Glutamatergic neuron (in vitro differentiated cells): ENCODE measurements at regions not wholly inside any gene's neighbourhood (a gene's known extent, or its start where the extent isn't known, plus 50 kb on each side); places are given as distances from the start of the nearest gene placed in this dataset.
"Not testable (repeated sequence)": the region's sequence is repeated elsewhere in the genome, so short reads cannot be mapped to it uniquely, and the experiment has no call there.

Experiments
- DNase-seq: peaks from one replicate; pipeline ENCODE4 v3.0.0; 2022
- H3K27ac Mint-ChIP-seq: one replicate; pipeline ENCODE4 v1.8.0; 2020; ENCODE audit warnings: mild to moderate bottlenecking, mixed read lengths, inconsistent platforms; ENCODE audit not compliant: unreplicated experiment
- H3K27me3 Mint-ChIP-seq: one replicate; pipeline ENCODE4 v1.8.0; 2020; ENCODE audit warnings: mild to moderate bottlenecking, moderate library complexity, mixed read lengths, inconsistent platforms; ENCODE audit not compliant: unreplicated experiment
- H3K36me3 Mint-ChIP-seq: one replicate; pipeline ENCODE4 v1.8.0; 2020; ENCODE audit warnings: mild to moderate bottlenecking, mixed read lengths, inconsistent platforms; ENCODE audit not compliant: unreplicated experiment
- H3K4me1 Mint-ChIP-seq: one replicate; pipeline ENCODE4 v1.8.0; 2020; ENCODE audit warnings: mild to moderate bottlenecking, low read depth, mixed read lengths, inconsistent platforms; ENCODE audit not compliant: unreplicated experiment
- H3K4me3 Mint-ChIP-seq: one replicate; pipeline ENCODE4 v1.8.0; 2020; ENCODE audit warnings: mild to moderate bottlenecking, mixed read lengths, inconsistent platforms; ENCODE audit not compliant: unreplicated experiment
- H3K9me3 Mint-ChIP-seq: one replicate; pipeline ENCODE4 v1.8.0; 2020; ENCODE audit warnings: mild to moderate bottlenecking, moderate library complexity, mixed read lengths, inconsistent platforms; ENCODE audit not compliant: unreplicated experiment
- TF ChIP-seq, protein P1 (sequence below): fragments of 200-600 bp; sonication (generic); IDR thresholded peaks from one replicate; pipeline ENCODE4 v1.5.0; 2021; ENCODE audit not compliant: partially characterized antibody, unreplicated experiment

DNA sequence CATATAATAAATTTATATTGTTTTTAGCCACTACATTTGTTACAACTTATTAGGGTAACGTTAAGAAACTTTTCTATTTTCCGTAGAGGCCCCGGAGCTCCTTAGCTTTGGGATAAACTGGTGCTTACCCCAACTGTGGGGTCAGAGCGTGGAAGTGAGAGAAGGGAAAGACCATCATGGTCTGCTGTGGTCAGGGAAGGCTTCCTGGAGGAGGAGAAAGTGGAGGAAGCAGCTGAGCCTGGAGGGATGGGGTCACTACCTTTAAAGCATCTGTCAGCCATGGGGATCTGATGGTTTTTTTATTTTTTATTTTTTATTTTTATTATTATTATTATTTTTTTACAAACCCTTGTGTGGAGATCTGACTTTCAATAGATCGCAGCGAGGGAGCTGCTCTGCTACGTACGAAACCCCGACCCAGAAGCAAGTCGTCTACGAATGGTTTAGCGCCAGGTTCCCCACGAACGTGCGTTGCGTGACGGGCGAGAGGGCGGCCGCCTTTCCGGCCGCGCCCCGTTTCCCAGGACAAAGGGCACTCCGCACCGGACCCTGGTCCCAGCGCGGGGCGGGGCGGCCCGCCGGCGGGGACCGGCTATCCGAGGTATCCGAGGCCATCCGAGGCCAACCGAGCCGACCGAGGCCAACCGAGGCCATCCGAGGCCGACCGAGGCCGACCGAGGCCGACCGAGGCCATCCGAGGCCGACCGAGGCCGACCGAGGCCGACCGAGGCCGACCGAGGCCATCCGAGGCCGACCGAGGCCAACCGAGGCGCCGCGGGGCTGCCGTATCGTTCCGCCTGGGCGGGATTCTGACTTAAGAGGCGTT, 1101.2 kb upstream of the TMEM132C start:
- H3K27ac Mint-ChIP-seq: peak overlapping the region; percentile 75
- DNase-seq: peak; percentile 82
- peak overlapping the region; percentile 79 for H3K4me3 Mint-ChIP-seq

DNA sequence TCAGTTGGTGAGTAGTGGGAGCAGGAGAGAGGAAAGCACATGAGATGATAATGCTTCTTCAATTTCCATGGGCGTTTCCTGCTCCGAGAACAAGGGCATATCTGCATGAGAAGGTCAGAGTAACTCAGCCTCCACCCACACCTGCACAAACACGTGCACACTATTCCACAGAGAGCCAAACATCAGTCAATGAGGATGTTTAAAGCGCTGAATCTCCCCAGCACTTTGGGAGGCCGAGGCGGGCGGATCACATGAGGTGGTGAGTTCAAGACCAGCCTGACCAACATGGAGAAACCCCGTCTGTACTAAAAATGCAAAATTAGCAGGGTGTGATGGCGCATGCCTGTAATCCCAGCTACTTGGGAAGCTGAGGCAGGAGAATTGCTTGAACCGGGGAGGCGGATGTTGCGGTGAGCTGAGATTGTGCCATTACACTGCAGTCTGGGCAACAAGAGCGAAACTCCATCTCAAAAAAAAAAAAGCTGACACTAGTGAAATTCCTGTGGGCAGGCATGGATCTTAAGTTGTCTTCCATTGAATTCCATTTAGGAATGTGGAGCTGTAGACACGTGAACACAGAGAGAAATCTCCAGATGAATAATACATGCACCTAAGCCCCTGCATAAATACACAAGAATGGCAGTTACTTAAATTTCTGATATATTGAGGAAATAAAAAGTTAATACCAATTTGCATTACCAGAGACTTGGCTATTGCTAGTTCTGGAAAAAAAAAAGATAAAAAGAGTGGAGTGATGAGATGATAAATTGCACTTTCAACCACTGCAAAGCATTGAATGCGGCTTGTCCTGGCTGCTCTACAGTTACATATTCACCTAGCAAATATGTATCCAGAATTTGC, 1097.4 kb upstream of the TMEM132C start:
- H3K27me3 Mint-ChIP-seq: peaks cover 3% of the 10 kb centered on the region
- peaks cover 9% of the 10 kb centered on the region for H3K36me3 Mint-ChIP-seq
- H3K4me3 Mint-ChIP-seq: no peak overlapping the region
- TF ChIP-seq, protein P1, sequence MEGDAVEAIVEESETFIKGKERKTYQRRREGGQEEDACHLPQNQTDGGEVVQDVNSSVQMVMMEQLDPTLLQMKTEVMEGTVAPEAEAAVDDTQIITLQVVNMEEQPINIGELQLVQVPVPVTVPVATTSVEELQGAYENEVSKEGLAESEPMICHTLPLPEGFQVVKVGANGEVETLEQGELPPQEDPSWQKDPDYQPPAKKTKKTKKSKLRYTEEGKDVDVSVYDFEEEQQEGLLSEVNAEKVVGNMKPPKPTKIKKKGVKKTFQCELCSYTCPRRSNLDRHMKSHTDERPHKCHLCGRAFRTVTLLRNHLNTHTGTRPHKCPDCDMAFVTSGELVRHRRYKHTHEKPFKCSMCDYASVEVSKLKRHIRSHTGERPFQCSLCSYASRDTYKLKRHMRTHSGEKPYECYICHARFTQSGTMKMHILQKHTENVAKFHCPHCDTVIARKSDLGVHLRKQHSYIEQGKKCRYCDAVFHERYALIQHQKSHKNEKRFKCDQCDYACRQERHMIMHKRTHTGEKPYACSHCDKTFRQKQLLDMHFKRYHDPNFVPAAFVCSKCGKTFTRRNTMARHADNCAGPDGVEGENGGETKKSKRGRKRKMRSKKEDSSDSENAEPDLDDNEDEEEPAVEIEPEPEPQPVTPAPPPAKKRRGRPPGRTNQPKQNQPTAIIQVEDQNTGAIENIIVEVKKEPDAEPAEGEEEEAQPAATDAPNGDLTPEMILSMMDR: no peak
- H3K27ac Mint-ChIP-seq: no peak overlapping the region
- H3K4me1 Mint-ChIP-seq: no peaks in the 10 kb centered on the region
- no peak for DNase-seq
- peaks cover 13% of the 10 kb centered on the region for H3K9me3 Mint-ChIP-seq

More for the DNA sequence above, 1101.2 kb upstream of the TMEM132C start:
- H3K27me3 Mint-ChIP-seq: peaks cover 3% of the 10 kb centered on the region
- no peaks in the 10 kb centered on the region for H3K4me1 Mint-ChIP-seq
- peaks cover 3% of the 10 kb centered on the region for H3K9me3 Mint-ChIP-seq
- peaks cover 3% of the 10 kb centered on the region for H3K36me3 Mint-ChIP-seq
- TF ChIP-seq, protein P1: no peak

DNA sequence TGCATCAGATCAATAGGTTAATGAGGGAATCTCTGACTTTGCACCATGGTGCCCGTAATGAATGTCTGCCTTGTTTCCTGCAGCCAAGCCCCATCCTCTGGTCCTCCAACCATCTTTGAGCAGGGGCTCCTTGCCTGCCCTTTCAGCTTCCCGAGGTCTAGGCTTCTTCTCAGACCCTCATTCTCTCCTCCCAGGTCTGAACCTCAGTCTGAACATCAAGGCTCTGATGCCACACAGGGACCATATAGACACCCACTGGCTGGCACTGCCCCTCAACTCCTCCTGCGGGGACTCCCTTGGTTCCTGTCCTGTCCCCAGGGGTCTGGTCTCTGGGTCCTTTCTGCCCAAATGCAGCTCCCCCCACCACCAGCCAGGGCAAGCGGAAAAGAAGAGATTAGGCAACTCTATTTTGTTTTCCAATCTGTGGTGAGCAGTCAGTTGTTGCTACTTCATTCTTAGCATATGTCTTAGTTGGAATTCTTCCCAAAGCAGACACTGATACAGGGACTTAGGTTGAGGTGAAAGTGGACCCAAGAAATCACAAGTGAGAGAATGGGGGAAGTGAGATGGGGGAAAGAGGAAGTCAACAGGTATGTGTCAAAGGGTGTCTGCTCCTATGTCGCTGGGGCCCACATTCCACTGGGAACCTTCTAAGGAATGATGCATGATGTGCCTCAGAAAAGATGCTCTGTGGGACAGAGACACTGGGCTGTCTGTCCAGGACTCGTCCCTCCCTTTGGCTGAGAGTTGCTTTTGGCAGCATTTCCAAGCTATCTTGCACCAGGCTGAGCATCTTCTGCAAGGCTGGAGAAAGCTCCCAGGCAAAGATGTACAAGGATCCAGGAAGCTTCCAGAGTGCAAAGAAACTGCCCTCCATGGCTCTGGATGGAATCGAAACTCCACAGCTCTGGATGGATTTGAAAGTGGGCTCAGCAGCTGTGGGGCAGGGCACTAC, 1096.5 kb upstream of the TMEM132C start:
- TF ChIP-seq, protein P1: no peak
- no peak for DNase-seq
- Mint-ChIP-seq H3K9me3 (peaks cover 13% of the 10 kb centered on the region), H3K27ac (no peak overlapping the region), H3K4me3 (no peak overlapping the region), H3K36me3 (peaks cover 9% of the 10 kb centered on the region), H3K4me1 (no peaks in the 10 kb centered on the region), H3K27me3 (peaks cover 3% of the 10 kb centered on the region)

DNA sequence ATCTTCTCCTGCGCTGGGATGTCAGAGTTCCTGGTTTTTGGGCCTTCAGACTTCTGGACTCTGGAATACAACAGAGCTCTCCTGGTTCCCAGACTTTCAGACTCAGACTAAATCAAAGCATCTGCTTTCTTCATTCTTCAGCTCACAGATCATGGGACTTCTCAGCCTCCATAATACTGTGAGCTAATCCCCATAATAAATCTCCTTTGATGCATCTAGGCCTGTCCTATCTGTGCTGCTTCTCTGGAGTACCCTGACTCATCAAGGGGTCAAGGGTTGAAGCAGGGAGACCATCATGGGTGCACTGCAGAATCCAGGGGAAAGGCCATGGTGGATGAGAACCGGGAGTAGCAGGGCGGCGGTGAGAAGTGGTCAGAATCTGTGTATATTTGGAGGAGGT, 1094.1 kb upstream of the TMEM132C start:
- Mint-ChIP-seq H3K36me3 (peaks cover 17% of the 10 kb centered on the region), H3K4me3 (no peak overlapping the region), H3K9me3 (peaks cover 18% of the 10 kb centered on the region), H3K27ac (no peak overlapping the region), H3K27me3 (peaks cover 3% of the 10 kb centered on the region), H3K4me1 (no peaks in the 10 kb centered on the region)
- TF ChIP-seq, protein P1: no peak
- DNase-seq: no peak

DNA sequence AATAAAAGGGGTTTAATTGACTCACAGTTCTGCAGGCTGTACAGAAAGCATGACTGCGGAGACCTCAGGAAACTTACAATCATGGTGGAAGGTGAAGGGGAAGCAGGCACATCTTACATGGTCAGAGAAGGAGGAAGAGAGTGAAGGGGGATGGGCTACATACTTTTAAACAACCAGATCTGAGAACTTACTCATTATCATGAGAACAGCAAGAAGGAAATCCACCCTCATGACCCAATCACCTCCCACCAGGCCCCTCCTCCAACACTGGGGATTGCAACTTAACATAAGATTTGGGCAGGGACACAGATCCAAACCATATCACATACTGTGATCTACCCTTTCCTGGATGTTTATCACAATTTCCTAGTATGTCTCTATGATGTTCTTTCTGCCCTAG, 1093.0 kb upstream of the TMEM132C start:
- not testable (repeated sequence) for H3K4me1 Mint-ChIP-seq, DNase-seq, H3K27me3 Mint-ChIP-seq, H3K4me3 Mint-ChIP-seq, H3K27ac Mint-ChIP-seq
- peaks cover 18% of the 10 kb centered on the region for H3K9me3 Mint-ChIP-seq
- peaks cover 17% of the 10 kb centered on the region for H3K36me3 Mint-ChIP-seq
